ENCODE measurements at regions not wholly inside any gene's neighbourhood (a gene's known extent, or its start where the extent isn't known, plus 50 kb on each side); places are given as distances from the start of the nearest gene placed in this dataset.

GRCh38 chr9:86755561-86755941 lies 191.8 kb downstream of the GAS1 start:
- no peak for DNase-seq (ENCODE audit: low spot score in 2 of 2)
- H3K27ac ChIP-seq: no peak overlapping the region
- TF ChIP-seq, protein P1, sequence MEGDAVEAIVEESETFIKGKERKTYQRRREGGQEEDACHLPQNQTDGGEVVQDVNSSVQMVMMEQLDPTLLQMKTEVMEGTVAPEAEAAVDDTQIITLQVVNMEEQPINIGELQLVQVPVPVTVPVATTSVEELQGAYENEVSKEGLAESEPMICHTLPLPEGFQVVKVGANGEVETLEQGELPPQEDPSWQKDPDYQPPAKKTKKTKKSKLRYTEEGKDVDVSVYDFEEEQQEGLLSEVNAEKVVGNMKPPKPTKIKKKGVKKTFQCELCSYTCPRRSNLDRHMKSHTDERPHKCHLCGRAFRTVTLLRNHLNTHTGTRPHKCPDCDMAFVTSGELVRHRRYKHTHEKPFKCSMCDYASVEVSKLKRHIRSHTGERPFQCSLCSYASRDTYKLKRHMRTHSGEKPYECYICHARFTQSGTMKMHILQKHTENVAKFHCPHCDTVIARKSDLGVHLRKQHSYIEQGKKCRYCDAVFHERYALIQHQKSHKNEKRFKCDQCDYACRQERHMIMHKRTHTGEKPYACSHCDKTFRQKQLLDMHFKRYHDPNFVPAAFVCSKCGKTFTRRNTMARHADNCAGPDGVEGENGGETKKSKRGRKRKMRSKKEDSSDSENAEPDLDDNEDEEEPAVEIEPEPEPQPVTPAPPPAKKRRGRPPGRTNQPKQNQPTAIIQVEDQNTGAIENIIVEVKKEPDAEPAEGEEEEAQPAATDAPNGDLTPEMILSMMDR (IDR thresholded peaks at IDR 0.05): no peak
- no peaks in the 10 kb centered on the region for H3K4me1 ChIP-seq
- H3K36me3 ChIP-seq: no peaks in the 10 kb centered on the region
- H3K27me3 ChIP-seq: no peaks in the 10 kb centered on the region
- no peaks in the 10 kb centered on the region for H3K9me3 ChIP-seq
- H3K4me3 ChIP-seq: no peak overlapping the region
- intact Hi-C loops (cut with DNase I): no loop called here

DNA sequence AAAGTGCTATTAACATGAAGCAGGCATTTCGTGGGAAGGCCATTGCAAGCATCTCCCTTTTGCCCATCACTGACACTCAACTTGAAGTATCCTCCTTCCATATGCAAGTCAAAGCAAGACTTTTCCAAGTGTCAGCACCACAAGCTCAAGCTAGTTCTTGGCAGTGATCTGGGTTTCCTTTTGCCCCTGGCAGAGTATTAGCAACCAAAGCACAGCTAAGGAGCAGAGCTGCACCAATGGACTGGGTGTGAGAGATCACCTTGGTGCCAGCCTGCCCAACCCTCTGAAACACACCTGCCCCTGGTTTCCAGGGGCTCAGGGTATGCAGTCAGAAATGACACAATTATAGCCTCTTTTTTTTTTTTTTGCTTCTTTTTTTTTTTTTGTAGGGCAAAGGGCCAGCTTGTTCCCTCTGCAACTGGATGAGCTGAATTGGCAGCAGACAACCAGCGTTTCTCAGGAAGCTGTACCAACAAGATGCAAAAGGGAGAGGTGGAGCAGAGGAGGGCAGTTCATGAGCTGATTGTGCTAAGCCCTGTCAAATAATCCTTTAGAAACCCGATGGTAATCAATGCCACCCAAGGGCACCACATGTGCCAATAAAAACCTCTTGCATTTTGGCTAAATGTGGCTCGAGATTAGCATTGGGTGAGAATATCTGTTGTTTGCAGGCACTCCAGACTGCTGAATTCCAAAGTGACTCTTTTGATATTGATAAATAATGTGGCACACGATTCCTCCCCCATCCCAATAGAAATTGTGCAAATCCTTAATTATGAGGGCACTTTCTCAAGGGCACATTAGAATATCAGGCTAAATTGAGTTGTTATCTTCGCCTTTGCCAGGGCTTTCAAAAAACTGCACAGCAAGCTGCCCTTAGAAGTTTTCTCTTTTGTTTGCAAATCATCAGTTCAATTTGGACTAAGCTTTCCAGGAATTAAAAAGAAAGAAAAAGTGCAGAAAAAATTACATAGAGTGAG lies 192.4 kb downstream of the GAS1 start:
- TF ChIP-seq, protein P1 (IDR thresholded peaks at IDR 0.05): no peak
- no peak for DNase-seq (ENCODE audit: low spot score in 2 of 2)
- no peak overlapping the region for H3K4me3 ChIP-seq
- no peaks in the 10 kb centered on the region for H3K9me3 ChIP-seq
- no peaks in the 10 kb centered on the region for H3K4me1 ChIP-seq
- intact Hi-C loops (cut with DNase I): no loop called here
- no peak overlapping the region for H3K27ac ChIP-seq
- no peaks in the 10 kb centered on the region for H3K36me3 ChIP-seq
- H3K27me3 ChIP-seq: no peaks in the 10 kb centered on the region

GRCh38 chr9:86753836-86754235 lies 193.5 kb downstream of the GAS1 start:
- Histone ChIP-seq H3K9me3 (no peaks in the 10 kb centered on the region), H3K27me3 (no peaks in the 10 kb centered on the region), H3K36me3 (no peaks in the 10 kb centered on the region), H3K4me3 (no peak overlapping the region), H3K27ac (no peak overlapping the region), H3K4me1 (no peaks in the 10 kb centered on the region)
- DNase-seq (ENCODE audit: low spot score in 2 of 2): no peak
- TF ChIP-seq, protein P1 (IDR thresholded peaks at IDR 0.05): no peak
- intact Hi-C loops (cut with DNase I): no loop called here

- Histone ChIP-seq H3K36me3 (no peaks in the 10 kb centered on the region), H3K27me3 (no peaks in the 10 kb centered on the region), H3K27ac (no peak overlapping the region), H3K9me3 (no peaks in the 10 kb centered on the region), H3K4me3 (no peak overlapping the region), H3K4me1 (no peaks in the 10 kb centered on the region)
- TF ChIP-seq, protein P1 (IDR thresholded peaks at IDR 0.05): no peak
- no peak for DNase-seq (ENCODE audit: low spot score in 2 of 2)
- intact Hi-C loops (cut with DNase I): no loop called here
Measured at GRCh38 chr9:86752733-86753132, 194.6 kb downstream of the GAS1 start.

- Histone ChIP-seq H3K4me1 (no peaks in the 10 kb centered on the region), H3K9me3 (no peaks in the 10 kb centered on the region), H3K27ac (no peak overlapping the region), H3K4me3 (no peak overlapping the region), H3K27me3 (no peaks in the 10 kb centered on the region), H3K36me3 (no peaks in the 10 kb centered on the region)
- no peak for DNase-seq (ENCODE audit: low spot score in 2 of 2)
- intact Hi-C loops (cut with DNase I): no loop called here
- TF ChIP-seq, protein P1 (IDR thresholded peaks at IDR 0.05): no peak
Measured at GRCh38 chr9:86751956-86752355, 195.3 kb downstream of the GAS1 start.
